Ectodermal cell (in vitro differentiated cells): ENCODE measurements at regions not wholly inside any gene's neighbourhood (a gene's known extent, or its start where the extent isn't known, plus 50 kb on each side); places are given as distances from the start of the nearest gene placed in this dataset.
"Not testable (repeated sequence)": the region's sequence is repeated elsewhere in the genome, so short reads cannot be mapped to it uniquely, and the experiment has no call there.

Source experiments
- H3K27ac ChIP-seq: 2 replicates; pipeline ENCODE4 v1.7.0; 2013; ENCODE audit warnings: mild to moderate bottlenecking, low read depth, low read length; ENCODE audit not compliant: insufficient read depth, poor library complexity, severe bottlenecking
- H3K27me3 ChIP-seq: 2 replicates; pipeline ENCODE4 v1.7.0; 2013; ENCODE audit warnings: mild to moderate bottlenecking, low read length; ENCODE audit not compliant: insufficient read depth, control insufficient read depth, poor library complexity, severe bottlenecking
- H3K36me3 ChIP-seq: one replicate; pipeline ENCODE4 v1.7.0; 2013; ENCODE audit warnings: low read length; ENCODE audit not compliant: control insufficient read depth, insufficient read depth
- H3K4me1 ChIP-seq: one replicate; pipeline ENCODE4 v1.7.0; 2013; ENCODE audit warnings: low read length; ENCODE audit not compliant: control insufficient read depth, insufficient read depth
- H3K4me3 ChIP-seq: 2 replicates; pipeline ENCODE4 v1.7.0; 2013; ENCODE audit warnings: low read depth, low read length, control low read depth; ENCODE audit not compliant: insufficient read depth
- H3K9me3 ChIP-seq: 2 replicates; pipeline ENCODE4 v1.7.0; 2013; ENCODE audit warnings: mild to moderate bottlenecking, low read length, moderate library complexity; ENCODE audit not compliant: control insufficient read depth
- WGBS, 2 experiments: methylation state at CpG; one replicate each; pipeline ENCODE4 v1.1.7; 2013; ENCODE audit warnings: missing lambda C conversion rate in 2 of 2; 5-methylcytosine and 5-hydroxymethylcytosine counted together

GRCh38 chr18:65671621-65672415 is 79.0 kb upstream of the CDH7 start:
- H3K27ac ChIP-seq = no peak overlapping the region
- no peaks in the 10 kb centered on the region for H3K36me3 ChIP-seq
- no peaks in the 10 kb centered on the region for H3K27me3 ChIP-seq
- no peaks in the 10 kb centered on the region for H3K4me1 ChIP-seq
- no peaks in the 10 kb centered on the region for H3K9me3 ChIP-seq
- 90 to 96% methylated on average over 17 of the region's 17 CpGs for WGBS, 2 experiments
- H3K4me3 ChIP-seq = no peak overlapping the region

- not testable (repeated sequence) for H3K36me3 ChIP-seq, H3K27ac ChIP-seq, H3K4me1 ChIP-seq, H3K9me3 ChIP-seq, H3K4me3 ChIP-seq, H3K27me3 ChIP-seq
- no CpG with 5 or more reads among the region's 3 CpGs for WGBS, 2 experiments
These were observed 80.7 kb upstream of the CDH7 start for GRCh38 chr18:65670145-65670544.

- no peaks in the 10 kb centered on the region for H3K27me3 ChIP-seq
- H3K4me1 ChIP-seq = no peaks in the 10 kb centered on the region
- no peaks in the 10 kb centered on the region for H3K9me3 ChIP-seq
- H3K36me3 ChIP-seq = no peaks in the 10 kb centered on the region
- H3K4me3 ChIP-seq = no peak overlapping the region
- 90 to 94% methylated on average over 1 of the region's 1 CpG for WGBS, 2 experiments
- no peak overlapping the region for H3K27ac ChIP-seq
These were observed 89.4 kb upstream of the CDH7 start for GRCh38 chr18:65661391-65661790.

GRCh38 chr18:65659912-65660311 is 90.9 kb upstream of the CDH7 start:
- H3K9me3 ChIP-seq = no peaks in the 10 kb centered on the region
- whole genome bisulfite sequencing, 2 experiments = 91 to 96% methylated on average over 1 of the region's 1 CpG
- H3K36me3 ChIP-seq = no peaks in the 10 kb centered on the region
- no peaks in the 10 kb centered on the region for H3K27me3 ChIP-seq
- H3K4me1 ChIP-seq = no peaks in the 10 kb centered on the region
- H3K27ac ChIP-seq = no peak overlapping the region
- no peak overlapping the region for H3K4me3 ChIP-seq

GRCh38 chr18:65659312-65659711 is 91.5 kb upstream of the CDH7 start:
- Histone ChIP-seq H3K36me3 (no peaks in the 10 kb centered on the region), H3K4me1 (no peaks in the 10 kb centered on the region), H3K27me3 (no peaks in the 10 kb centered on the region), H3K4me3 (no peak overlapping the region), H3K9me3 (no peaks in the 10 kb centered on the region), H3K27ac (no peak overlapping the region)

- peaks cover 3% of the 10 kb centered on the region for H3K9me3 ChIP-seq
- H3K27me3 ChIP-seq = no peaks in the 10 kb centered on the region
- WGBS, 2 experiments = 94 to 96% methylated on average over 4 of the region's 4 CpGs
- no peaks in the 10 kb centered on the region for H3K36me3 ChIP-seq
- no peak overlapping the region for H3K27ac ChIP-seq
- H3K4me1 ChIP-seq = no peaks in the 10 kb centered on the region
- H3K4me3 ChIP-seq = no peak overlapping the region
These were observed 99.6 kb upstream of the CDH7 start for GRCh38 chr18:65651192-65651591.

GRCh38 chr18:65632236-65632635 is 118.6 kb upstream of the CDH7 start:
- Histone ChIP-seq H3K4me3 (no peak overlapping the region), H3K27ac (no peak overlapping the region), H3K36me3 (no peaks in the 10 kb centered on the region), H3K4me1 (no peaks in the 10 kb centered on the region), H3K9me3 (no peaks in the 10 kb centered on the region), H3K27me3 (no peaks in the 10 kb centered on the region)
- 72 to 80% methylated on average over 1 to 2 of the region's 2 CpGs for WGBS, 2 experiments

- Histone ChIP-seq H3K4me1 (no peaks in the 10 kb centered on the region), H3K27ac (no peak overlapping the region), H3K4me3 (no peak overlapping the region), H3K36me3 (no peaks in the 10 kb centered on the region), H3K27me3 (no peaks in the 10 kb centered on the region), H3K9me3 (no peaks in the 10 kb centered on the region)
- WGBS, 2 experiments = 80 to 100% methylated on average over 1 of the region's 1 CpG
These were observed 119.0 kb upstream of the CDH7 start for GRCh38 chr18:65631766-65632165.

GRCh38 chr18:65628390-65628789 is 122.4 kb upstream of the CDH7 start:
- Histone ChIP-seq H3K27me3 (no peaks in the 10 kb centered on the region), H3K27ac (no peak overlapping the region), H3K9me3 (no peaks in the 10 kb centered on the region), H3K4me1 (no peaks in the 10 kb centered on the region), H3K36me3 (no peaks in the 10 kb centered on the region), H3K4me3 (no peak overlapping the region)
- WGBS, 2 experiments = 90% methylated on average over 1 of the region's 1 CpG; no CpG with 5 or more reads in 1 of the 2 experiments

- Histone ChIP-seq H3K36me3 (no peaks in the 10 kb centered on the region), H3K4me3 (no peak overlapping the region), H3K9me3 (no peaks in the 10 kb centered on the region), H3K27me3 (no peaks in the 10 kb centered on the region), H3K27ac (no peak overlapping the region), H3K4me1 (no peaks in the 10 kb centered on the region)
- WGBS, 2 experiments = 91% methylated on average over 6 of the region's 6 CpGs
These were observed 127.1 kb upstream of the CDH7 start for GRCh38 chr18:65623676-65624075.

GRCh38 chr18:65622436-65622835 is 128.4 kb upstream of the CDH7 start:
- no peak overlapping the region for H3K4me3 ChIP-seq
- WGBS, 2 experiments = 90 to 93% methylated on average over 3 of the region's 4 CpGs

More at GRCh38 chr18:65622436-65622835, 128.4 kb upstream of the CDH7 start:
- no peak overlapping the region for H3K27ac ChIP-seq
- H3K27me3 ChIP-seq = no peaks in the 10 kb centered on the region
- no peaks in the 10 kb centered on the region for H3K4me1 ChIP-seq
- H3K36me3 ChIP-seq = no peaks in the 10 kb centered on the region
- no peaks in the 10 kb centered on the region for H3K9me3 ChIP-seq
